GM21423 (cell line): ENCODE measurements at regions not wholly inside any gene's neighbourhood (a gene's known extent, or its start where the extent isn't known, plus 50 kb on each side); places are given as distances from the start of the nearest gene placed in this dataset.
"Not testable (repeated sequence)": the region's sequence is repeated elsewhere in the genome, so short reads cannot be mapped to it uniquely, and the experiment has no call there.

Experiments used
- ATAC-seq: cut with Tn5 transposase; IDR thresholded peaks from one replicate; pipeline ENCODE4 v1.9.1; 2021; ENCODE audit warnings: mild to moderate bottlenecking, moderate library complexity; ENCODE audit not compliant: unreplicated experiment

- ATAC-seq: no peak
Measured at GRCh38 chr10:32143302-32143847, 87.2 kb upstream of the KIF5B start.

- ATAC-seq: no peak
Measured at GRCh38 chr10:32142646-32143045, 86.4 kb upstream of the KIF5B start.

- ATAC-seq: no peak
Measured at GRCh38 chr10:32141018-32141807, 85.0 kb upstream of the KIF5B start.

DNA sequence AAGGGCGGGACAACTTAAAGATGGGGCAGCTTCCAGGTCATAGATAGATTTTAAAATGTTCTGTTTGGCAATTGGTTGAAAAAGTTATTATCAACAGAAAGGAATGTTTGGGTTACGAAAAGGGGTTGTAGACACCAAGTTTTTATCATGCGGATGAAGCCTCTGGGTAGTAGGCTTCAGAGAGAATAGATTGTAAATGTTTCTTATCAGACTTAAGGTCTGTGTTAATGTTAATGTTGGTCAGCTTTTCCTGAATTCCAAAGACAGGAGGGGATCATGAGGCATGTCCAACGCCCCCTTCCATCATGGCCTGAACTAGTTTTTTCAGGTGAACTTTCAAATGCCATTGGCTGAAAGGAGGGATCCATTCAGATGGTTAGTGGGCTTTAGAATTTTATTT lies 84.2 kb upstream of the KIF5B start:
- no peak for ATAC-seq

DNA sequence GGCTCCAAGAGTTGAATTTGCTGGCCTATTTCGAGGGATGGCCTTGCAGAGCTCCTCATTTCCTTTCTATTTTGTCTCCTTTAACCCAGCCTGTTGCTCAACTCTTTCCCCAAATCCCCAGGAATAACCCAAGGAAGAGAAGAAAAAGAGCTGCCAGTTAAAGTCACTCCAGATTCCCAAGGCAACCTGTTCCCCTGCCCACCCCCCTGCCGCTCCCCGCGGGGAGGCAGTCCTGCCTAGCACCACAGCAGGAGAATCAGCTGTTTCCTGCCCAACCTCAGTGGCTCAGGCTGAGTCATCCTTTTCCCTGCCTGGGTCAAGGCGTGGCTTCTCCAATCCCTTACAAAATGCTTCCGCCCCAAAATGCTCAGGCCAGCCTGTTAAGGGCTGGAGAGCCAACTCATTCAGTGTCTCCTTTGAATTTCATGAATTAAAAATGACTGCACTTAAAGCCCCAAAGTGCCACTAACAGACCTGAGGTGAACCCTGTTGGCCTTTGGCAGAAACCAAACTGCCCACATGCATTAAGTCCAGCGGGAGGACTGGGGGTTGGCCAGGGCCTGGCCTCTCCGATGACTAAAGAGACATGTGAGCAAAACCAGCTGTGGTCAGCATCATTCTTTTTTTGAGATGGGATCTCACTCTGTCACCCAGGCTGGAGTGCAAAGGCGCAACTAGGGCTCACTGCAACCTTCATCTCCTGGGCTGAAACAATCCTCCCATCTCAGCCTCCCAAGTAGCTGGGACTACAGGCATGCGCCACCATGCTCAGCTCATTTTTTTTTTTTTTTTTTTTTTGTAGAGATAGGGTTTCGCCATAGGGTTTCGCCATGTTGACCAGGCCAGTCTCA lies 83.2 kb upstream of the KIF5B start:
- ATAC-seq: no peak

- ATAC-seq: not testable (repeated sequence)
Measured at GRCh38 chr10:32136927-32137326, 80.7 kb upstream of the KIF5B start.

DNA sequence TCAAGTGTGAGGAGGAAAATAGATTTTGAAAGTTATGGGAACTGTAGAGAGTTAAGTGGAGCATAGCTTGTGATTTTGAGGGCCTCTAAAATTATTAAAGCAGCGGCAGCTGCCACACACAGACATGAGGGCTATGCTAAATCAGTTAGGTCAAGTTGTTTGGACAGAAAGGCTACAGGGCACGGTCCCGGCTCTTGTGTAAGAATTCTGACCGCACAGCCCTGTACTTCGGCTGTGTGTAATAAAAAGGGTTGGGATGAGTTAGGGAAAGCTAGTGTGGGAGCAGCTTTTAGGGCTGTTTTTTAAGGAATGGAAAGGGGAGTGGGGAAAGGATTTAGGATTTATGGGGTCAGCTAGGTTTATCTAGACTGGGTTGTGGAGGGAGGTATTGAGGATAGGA lies 79.6 kb upstream of the KIF5B start:
- not testable (repeated sequence) for ATAC-seq

GRCh38 chr10:32132357-32132946 lies 76.2 kb upstream of the KIF5B start:
- no peak for ATAC-seq

DNA sequence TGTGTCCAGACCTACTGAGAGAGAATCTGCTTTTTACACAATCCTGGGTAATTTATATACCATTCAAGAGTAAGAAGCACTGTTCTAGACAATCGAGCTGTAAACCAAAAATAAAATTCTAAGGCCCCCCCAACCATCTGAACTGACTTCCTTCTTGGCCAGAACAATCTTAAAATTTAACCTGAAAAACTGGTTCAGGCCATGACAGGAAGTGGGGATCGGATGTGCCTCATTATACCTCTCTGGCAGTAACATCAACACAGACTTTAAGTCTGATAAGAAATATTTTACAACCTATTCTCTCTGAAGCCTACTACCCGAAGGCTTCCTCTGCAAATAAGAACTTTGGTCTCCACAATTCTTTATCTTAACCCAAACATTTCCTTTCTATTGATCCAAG lies 75.2 kb upstream of the KIF5B start:
- ATAC-seq: no peak

GRCh38 chr10:32130788-32131187 lies 74.6 kb upstream of the KIF5B start:
- ATAC-seq: no peak

GRCh38 chr10:32125023-32125422 lies 68.8 kb upstream of the KIF5B start:
- no peak for ATAC-seq

GRCh38 chr10:32123021-32123420 lies 66.8 kb upstream of the KIF5B start:
- no peak for ATAC-seq

- no peak for ATAC-seq
Measured at GRCh38 chr10:32121648-32122047, 65.4 kb upstream of the KIF5B start.

DNA sequence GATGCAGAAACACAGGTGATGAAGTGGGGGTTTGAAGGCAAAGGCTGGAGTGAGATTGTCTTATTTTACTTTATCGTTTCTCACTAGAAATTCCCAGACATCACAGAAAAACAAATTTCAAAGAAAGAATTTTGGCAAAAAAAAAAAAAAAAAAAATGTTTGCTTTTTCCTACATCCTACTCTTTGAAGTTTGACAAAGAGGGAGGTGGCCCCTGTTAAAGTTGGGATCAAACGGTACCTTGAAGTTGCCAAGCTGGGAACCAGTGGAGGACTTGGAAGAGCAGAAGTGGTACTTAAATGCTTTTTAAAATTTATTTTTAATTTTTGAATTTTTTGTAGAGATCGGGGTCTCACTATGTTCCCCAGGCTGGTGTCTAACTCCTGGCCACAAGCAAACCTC lies 63.9 kb upstream of the KIF5B start:
- ATAC-seq: no peak

DNA sequence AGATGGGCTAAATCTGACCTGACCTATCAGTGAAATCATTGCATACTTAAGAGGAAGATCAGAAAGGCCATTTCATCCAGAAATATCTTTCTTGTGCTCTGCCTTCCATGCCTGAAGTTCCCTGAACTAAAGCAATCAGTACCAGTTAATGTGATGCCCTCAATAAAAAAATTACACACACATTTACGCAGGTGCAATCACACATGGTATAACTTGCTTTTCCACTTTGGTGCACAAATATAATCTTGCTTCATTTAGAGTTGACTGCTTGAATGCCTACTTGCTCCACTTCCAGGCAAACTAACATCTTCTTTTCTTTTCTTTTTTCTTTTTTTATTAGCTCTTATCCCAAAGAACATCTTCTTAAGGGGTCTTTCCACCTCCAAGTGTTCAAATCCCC lies 58.3 kb upstream of the KIF5B start:
- ATAC-seq: no peak

GRCh38 chr10:32112055-32112454 lies 55.8 kb upstream of the KIF5B start:
- no peak for ATAC-seq

DNA sequence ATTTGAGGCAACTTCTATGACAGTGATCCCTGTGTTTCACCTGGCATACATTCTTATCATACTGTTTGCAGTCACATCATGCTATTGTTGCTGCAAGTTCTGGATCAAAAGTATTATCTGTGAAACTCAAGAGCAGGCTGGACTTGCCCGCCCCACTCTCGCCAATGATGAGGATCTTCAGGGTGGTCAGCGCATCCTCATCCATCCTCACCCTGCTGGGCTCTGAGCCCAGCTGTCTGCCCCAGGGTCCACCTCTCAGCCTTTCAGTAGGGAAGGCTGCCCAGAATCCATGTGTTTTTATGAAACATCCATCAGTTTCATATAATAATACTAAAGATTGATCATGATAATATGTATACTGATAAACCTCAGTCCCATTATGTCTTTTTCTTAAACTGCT lies 55.4 kb upstream of the KIF5B start:
- ATAC-seq: no peak

GRCh38 chr10:32110790-32111189 lies 54.6 kb upstream of the KIF5B start:
- ATAC-seq: no peak

- no peak for ATAC-seq
Measured at GRCh38 chr10:32109603-32110002, 53.4 kb upstream of the KIF5B start.
